Activated CD4-positive, CD25-positive, alpha-beta regulatory T cell treated with anti-CD3 and anti-CD28 coated beads, Interleukin-2, amount 50 U/mL, for 16 hours (primary cell): ENCODE measurements at regions not wholly inside any gene's neighbourhood (a gene's known extent, or its start where the extent isn't known, plus 50 kb on each side); places are given as distances from the start of the nearest gene placed in this dataset.
"Not testable (repeated sequence)": the region's sequence is repeated elsewhere in the genome, so short reads cannot be mapped to it uniquely, and the experiment has no call there.

Source experiments
- DNase-seq: peaks from one replicate; pipeline ENCODE4 v3.0.0-alpha.2; 2020; ENCODE audit warnings: low read depth, low spot score

DNA sequence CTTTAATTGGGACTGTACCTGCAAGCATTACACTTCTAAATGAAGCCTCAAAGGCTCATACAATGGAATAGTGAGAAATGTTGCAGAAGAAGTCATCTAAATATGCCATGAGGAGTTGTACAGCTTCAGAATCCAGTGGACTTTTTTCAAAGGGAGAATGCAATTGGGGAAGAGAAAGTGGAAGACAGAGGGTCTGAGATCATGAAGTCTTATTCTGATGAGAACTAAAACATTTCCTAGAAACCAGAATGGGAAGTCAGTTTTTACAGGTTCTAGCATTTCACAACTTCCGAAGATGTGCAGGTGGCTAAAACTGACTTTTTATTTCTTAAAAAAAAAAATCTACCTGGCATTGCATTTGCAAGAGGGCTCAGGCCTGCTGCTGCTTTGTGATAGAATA is 424.4 kb upstream of the RUNX1 start:
- no peak for DNase-seq

DNA sequence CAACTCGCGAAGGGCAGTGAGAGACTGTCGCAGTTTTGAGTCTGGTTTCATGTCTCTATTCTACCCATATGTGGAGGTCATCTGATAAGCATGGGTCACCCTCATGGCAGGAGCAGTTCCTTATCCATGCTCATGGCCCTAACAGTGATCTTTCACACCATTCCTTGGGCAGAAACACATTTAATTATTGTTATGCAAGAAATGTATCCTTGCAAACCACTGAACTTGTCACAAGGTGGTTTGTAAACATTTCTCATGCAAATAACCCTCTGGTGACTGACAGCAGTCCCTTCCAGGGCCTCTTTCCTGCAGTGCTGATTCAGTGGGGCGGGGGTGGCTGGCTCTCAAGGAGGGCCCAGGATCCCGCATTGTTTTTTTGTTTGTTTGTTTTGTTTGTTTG is 421.4 kb upstream of the RUNX1 start:
- DNase-seq = no peak

DNA sequence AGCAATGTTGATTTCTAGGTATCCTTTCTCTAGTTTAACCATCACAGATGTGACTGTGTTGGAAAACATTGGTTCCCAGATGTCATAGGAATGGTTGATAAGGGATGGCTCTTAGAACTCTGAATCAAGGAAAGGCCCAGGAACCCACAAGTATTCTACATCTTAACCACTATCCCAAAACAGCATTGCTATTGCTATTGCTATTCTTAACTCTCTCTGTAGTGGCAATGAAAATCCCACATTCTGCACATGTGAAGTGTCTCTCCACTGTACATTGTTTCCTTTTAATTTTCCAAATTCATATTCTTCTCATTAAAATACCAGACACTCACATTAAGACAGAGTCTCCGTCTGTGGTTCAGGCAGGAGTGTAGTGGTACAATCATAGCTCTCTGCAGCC is 420.4 kb upstream of the RUNX1 start:
- DNase-seq = no peak

DNA sequence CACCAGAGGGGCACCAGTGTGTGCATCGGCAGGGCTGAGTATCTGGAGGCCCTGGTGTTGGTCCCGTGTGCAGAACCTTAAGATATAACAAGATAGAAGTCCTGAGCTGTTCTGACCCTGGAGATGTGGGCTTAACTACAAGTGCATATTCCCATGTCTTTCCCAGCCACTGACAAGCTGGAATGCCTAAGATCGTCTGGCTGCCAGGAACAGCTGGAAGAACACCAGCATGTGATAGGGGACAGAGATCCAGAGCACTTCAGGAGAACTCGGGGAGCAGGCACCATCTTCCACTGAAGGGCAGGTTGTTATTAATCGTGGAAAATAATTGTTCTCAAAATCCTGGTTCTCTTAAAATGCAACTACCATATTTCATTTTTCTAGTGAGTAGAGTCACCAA is 419.9 kb upstream of the RUNX1 start:
- no peak for DNase-seq

DNA sequence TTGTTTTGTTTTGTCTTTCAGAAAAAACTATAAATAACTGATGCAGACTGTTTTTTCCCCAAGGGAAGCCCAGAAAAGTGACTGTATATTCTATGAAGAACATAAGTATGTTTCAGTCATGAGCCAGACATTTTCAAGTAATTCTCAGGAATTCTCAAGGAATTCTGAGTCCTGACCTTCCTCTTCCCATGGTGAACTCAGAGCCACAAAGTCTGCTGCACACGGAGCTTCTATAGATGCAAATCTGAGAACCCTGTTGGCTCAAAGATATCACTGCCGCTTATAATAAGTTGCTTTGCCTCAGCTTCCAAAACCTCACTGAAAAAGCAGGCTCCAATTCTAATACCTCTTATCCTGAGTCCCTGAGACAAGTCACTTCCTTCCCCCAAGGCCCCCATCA is 418.5 kb upstream of the RUNX1 start:
- no peak for DNase-seq

DNA sequence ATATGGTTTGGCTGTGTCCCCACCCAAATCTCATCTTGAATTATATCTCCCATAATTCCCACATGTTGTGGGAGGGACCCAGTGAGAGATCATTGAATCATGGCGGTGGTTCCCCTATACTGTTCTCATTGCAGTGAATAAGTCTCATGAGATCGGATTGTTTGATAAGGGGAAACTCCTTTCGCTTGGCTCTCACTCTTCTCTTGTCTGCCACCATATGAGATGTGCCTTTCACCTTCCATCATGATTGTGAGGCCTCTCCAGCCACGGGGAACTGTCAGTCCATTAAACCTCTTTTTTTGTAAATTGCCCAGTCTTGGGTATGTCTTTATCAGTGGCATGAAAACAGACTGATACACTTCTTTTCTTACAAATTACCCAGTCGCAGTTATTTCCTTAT is 417.6 kb upstream of the RUNX1 start:
- not testable (repeated sequence) for DNase-seq

DNA sequence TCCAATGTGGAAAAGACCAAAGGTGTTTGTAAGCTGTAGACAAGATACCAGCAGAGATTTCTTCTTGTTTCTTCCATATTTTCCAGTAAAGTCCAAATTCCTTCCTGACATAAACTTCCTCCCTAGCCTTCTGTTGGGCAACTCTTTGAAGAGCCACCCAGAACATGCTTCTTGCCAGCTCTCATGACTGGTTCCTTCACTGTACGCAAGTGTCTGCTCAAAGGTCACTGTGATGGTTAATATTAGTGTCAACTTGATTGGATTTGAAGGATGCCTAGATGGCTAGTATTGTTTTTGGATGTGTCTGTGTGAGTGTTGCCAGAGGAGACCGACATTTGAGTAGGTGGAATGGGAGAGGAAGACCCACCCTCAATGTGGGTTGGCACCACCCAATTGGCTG is 416.6 kb upstream of the RUNX1 start:
- no peak for DNase-seq

DNA sequence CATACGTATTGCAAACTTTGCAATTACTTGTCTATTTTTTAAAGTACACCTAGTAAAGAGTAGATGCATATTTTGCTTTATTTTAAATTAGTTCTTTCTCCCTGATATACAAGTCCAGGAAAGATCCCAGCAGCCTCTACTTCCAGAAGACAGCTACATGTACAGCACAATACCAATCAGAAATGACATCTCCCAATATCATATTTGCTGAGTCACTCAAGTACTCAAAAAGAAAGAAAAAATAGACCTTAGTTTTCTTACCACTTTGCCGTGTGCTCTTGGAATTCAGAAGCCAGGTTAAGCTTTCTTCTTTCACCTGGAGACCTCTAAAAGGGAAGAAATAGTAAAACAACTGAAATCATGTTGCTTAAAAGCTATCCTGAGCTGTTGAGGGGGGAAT is 412.6 kb upstream of the RUNX1 start:
- no peak for DNase-seq

DNA sequence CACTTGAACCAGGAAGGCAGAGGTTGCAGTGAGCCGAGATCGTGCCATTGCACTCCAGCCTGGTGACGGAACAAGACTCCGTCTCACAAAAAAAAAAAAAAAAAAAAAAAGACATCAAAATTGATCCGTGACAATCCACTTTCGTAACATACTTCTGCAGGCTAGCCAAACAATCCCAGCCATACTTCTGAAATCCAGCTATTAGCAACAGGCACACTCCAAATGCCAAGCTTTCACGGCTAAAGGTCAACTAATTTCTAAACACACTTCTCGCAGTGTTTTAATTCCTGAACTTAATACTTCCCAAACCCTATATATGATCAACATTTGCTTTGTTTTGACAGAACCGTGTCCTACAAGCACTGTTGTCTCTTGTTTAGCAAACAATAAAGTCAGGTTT is 411.3 kb upstream of the RUNX1 start:
- no peak for DNase-seq

DNA sequence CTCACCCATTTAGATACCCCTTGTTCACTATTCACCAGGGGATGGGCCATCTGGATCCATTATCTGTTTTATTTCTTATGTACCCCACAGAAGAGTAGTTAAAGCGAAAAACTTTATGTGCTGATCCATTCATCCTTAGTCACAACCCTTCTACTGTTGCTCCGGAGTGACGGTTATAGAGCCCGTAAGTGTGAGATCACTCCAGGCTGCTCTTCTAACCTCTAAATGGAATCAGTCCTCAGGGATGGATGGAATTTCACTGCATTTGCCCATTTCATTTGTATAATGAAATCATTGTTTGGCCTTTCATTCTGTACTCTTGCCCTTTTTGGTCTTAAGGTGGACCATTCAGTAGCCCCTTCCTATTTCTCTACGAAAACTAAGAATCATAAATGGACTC is 409.3 kb upstream of the RUNX1 start:
- no peak for DNase-seq

DNA sequence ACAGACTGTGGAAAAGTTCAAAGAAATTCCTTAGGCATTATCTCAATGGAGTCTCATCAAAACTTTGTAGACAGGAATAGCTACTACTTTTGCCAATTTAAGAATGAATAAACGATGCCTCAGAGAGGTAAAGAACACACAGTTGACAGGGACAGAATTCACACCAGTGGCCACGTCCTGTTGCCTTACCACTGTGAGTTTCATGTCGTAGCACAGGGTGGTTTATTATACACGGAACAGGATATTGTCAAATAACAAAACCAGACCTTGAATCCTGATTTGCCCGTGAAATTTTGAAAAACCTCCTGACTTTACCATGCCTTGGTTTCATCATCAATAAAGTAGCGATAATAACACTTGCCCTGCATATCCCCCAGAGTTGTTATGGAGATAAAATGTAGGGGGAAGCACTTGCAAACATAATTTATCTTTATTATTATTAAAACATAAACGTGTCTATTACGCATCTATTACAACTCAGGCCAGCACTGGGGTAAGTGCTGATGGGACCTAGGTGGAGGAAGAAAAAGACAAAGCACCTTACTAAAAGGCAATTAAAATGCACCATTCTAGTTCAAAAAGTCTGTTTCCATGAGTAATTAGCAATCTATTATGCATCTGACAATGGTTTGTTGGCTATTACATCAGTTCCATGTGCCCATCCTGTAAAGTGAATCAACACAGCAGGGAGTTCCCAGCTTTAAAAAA is 408.1 kb upstream of the RUNX1 start:
- no peak for DNase-seq

DNA sequence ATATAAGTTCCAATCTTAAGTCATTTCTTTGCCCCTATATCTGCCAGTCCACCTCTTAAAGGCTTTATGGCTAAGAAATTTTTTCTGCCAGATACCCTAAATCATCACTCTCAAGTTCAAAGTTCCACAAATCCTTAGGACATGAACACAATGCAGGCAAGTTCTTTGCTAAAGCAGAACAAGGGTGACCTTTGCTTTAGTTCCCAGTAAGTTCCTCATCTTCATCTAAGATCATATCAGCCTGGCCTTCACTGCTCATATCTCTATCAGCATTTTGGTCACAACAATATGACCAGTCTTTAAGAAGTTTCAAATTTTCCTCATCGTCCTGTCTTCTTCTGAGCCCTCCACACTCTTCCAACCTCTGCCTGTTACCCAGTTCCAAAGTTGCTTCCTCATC is 402.2 kb upstream of the RUNX1 start:
- DNase-seq = no peak

DNA sequence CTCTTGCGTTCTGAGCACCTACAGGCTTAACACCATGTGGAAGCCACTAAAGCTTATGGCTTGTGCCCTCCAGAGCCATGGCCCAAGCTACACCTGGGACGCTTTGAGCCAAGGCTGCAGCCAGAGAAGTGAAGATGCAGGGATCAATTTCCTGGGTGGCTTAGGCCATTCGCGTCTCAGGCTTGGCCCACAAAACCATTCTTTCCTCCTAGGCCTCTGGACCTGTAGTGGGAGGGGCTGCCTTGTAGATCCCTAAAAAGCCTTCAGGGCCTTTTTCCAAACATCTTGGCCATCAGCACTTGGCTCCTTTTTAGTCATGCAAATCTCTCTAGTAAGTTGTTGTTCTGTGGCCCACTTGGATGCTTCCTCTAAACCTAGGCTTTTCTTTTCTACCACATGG is 401.7 kb upstream of the RUNX1 start:
- DNase-seq = no peak

DNA sequence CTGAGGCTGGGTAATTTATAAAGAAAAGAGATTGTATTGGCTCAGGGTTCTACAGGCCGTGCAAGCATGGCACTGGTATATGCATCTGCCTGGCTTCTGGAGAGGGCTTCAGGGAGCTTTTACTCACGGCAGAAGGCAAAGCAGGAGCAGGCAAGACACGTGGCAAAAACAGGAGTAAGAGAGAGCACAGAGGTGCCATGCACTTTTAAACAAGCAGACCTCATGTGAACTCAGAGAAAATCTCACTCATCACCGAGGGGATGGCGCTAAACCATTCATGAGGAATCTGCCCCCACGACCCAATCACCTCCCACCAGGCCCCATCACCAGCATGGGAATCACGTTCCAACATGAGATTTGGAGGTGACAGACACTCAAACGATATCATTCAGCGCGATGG is 400.7 kb upstream of the RUNX1 start:
- no peak for DNase-seq

DNA sequence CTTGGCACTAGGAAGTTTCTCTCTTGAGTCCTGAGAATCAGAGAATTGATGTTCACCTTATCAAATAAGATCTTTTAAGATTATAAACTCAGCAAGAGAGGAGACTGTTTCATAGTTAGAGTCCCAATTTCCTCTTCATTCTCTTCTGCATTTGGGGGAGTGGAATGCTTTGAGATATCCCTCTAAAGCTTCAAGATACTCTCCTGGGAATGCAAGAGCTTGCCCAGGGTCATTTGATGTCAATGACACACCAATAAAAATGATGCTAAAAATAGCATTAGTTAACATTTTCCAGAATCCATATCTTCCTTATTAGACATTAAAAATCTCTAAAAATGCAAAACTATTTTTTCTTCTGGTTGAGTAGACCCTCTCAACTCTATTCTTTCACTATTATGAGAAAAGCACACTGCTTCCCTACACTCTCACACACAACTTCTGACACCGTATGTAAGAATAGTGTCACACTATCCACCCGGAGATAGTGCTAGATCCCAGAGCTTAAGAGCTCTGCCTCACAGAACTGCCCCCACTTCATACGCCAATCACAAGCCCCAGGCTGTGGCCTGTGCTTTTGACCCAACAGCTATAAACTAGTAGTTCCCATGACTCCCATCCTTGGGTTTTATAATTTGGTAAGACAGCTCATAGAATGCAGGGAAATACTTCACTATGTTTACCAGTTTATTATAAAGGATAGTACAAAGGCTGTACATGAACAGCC is 399.9 kb upstream of the RUNX1 start:
- DNase-seq = no peak

DNA sequence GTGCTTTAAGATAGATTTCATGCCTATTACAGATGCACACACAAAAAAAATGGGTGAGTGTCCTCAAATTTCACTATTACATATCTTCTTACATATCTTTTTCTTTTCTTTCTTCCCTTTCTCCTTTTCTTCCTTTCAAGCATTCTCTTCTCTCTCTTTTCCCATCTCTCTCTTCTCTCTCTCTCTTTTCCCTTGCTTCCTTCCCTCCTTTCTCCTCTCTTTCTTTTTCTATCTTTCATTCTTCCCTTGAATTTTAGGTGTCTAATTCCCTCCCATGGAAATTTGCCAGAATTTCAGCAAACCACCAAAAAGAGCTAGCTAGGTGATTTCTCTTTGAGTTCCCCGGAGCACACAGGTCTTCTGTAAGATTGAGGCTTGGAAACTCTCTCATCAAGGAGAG is 395.3 kb upstream of the RUNX1 start:
- no peak for DNase-seq

DNA sequence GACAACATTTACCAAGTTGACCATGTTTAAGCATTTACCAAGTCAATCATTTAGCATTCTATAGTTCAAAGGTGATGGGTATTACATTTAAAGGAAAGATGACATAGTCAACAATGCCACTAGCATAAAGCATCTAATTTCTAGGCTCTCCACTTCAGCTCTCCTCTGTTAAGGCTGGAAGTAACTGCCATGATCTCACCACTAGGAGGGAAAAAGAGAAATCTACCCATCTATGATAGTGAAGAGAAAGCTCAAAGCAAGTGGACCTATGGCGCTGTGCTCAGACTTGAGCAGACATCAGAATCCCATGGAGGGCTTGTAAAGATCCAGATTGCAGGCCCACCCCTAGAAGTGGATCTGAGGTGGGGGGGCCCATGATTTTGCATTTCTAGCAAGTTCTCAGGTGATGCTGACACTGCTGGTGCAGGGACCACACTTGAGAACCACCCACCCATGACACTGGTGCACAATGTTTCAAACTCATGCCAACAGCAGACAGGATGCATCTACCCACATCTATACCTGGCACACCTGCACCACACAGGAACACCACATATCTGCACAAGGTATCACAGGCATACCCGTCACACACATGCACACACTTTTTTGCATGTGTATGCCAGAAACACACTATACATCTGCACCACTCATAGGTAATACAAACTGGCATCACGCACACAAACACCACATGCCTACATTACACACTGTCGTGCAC is 392.9 kb upstream of the RUNX1 start:
- no peak for DNase-seq

DNA sequence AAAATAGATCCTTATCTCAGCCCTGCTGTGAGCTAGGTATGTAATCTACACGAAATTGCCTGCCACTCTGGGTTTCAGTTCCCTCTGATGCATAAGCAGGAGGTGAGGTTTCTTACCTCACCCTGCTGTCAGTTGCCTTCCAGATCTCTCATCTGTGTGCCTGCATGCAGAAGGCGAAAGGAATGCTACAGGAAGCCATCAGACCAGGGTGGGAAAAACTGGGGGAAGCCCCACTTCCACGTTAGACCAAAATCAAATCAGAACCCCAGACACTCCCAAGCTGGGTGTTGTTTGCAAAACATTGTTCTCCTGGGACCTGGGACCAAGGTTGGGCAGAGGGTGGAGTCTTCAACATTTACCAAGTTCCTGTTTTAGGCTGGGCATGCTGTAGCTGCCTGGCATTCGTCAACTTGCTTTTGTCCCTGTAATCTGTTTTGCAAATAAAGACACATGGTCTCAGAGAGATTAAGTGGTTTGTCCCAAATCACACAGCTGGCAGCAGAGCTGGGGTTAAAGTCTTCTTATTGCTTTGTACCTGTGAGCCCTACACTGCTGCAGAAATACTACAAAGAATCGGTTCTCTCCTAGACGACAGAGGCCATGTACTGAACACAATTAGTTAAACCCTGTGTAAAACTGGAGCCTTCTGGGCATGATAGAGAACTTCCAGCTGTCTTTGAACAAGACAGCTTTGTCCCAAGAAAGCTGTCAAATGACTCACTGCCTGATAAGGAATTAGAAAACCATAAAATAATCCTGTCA is 389.7 kb upstream of the RUNX1 start:
- DNase-seq = no peak

DNA sequence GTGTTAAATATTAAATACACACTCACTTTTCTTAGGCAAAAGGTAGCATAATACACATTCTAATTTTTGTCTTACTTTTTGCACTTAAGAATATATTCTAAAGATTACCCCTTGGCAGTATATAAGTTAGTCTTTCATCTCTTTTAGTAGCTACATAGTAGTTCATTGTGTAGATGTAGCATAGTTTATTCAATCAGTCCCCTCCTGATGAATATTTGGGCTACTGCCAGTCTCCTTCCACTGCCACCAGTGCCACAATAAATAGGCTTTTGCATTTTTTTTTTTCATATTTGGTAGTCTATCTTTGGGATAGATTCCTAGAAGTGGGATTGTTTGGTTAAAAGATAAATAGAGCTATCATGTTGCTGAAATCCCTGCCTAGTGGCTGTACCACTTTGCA is 388.8 kb upstream of the RUNX1 start:
- DNase-seq = no peak

DNA sequence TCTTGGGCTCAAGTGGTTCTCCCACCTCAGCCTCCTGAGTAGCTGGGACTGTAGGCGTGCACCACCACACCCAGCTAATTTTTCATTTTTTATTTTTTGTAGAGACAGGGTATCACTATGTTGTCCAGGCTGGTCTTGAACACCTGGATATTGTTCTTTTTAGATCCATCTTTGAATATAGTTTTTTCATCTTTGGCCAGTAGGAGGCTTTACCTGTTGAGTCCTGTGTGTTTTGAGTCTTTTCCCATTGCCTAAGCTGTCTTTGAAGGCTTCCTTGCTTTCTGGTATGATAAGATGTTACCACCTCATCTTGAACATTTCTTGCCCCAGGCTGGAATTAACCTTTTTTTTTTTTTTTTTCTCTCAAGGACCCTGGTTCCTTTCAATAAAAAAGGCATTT is 387.8 kb upstream of the RUNX1 start:
- no peak for DNase-seq

DNA sequence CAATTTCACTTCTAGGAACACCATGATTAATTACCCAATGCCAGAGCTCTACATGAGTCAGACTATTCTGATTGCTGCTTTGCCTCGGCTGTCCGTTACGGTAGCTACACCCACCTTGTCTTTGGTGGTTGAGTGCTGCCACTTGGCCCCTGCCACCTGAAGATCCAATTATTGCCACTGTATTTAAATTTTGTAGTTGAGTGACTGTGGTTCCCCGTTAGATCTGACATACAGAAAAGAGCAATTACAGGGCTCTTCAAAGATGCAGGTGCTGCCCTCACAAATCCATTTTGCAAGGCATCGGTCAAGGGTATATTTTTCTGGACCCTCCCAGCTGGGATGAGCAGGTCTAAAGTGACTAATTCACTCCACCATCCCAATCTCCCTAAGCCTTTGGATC is 383.5 kb upstream of the RUNX1 start:
- DNase-seq = not testable (repeated sequence)

DNA sequence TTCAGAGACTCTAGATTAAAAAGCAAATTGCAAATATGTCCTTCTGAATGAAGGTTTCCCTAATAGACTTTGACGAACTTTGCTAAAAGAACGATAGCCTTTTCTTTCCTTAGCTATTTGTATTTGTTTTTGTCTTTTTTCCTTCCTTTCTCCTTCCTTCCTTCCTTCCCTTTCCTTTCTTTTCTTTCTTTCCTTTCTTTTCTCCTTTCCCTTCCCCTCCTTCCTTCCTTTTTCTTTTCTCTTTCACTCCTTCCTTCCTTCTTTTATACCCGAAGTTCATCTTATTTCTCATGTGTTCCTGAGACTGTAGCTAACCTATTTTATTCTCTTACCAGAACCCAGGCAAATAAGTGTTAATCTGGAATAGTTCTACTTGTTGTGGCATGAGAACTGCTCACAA is 381.2 kb upstream of the RUNX1 start:
- no peak for DNase-seq
